ENCODE measurements at regions not wholly inside any gene's neighbourhood (a gene's known extent, or its start where the extent isn't known, plus 50 kb on each side); places are given as distances from the start of the nearest gene placed in this dataset.

DNA sequence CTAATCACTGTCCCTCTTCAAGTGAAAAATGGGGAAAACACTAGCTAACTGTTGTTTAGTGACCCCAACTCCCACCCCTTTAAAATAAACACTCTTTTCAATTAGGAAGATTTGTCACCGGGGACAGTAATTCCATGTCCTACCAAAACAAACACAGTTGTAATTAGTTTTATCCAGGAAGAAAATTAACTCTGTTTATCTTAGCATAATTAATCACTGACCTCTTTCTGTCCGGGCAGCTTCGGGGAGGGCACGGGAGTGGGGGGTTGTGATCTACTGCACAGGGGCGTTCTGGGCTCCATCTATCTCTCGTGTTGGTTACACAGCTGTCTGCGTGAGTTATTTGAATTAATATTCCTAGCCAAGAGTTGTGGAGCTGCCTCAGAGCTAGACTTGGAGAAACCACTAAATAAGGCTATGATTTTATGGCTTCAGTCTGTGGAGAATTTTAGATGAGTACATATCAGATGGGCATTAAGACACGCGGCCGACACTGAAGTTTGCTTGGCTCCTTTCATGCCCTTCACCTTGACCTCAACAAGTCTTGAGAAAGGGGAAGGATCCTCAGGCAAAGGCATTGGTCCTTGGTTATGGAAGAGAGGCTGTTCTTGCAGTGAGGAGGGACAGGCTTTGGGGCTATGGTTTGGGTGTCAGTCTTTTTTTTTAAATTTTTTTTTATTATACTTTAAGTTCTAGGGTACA lies 102.0 kb upstream of the TRABD2B start:
- Mint-ChIP-seq H3K27ac (no peak overlapping the region), H3K4me3 (no peak overlapping the region), H3K4me1 (no peaks in the 10 kb centered on the region), H3K9me3 (peaks cover 6% of the 10 kb centered on the region; the same call in 1 of the 2 replicates), H3K27me3 (ENCODE audit: low read depth) (peaks cover 35% of the 10 kb centered on the region), H3K36me3 (no peaks in the 10 kb centered on the region)
- DNase-seq (ENCODE audit: low spot score) = no peak
- TF ChIP-seq, protein P1, sequence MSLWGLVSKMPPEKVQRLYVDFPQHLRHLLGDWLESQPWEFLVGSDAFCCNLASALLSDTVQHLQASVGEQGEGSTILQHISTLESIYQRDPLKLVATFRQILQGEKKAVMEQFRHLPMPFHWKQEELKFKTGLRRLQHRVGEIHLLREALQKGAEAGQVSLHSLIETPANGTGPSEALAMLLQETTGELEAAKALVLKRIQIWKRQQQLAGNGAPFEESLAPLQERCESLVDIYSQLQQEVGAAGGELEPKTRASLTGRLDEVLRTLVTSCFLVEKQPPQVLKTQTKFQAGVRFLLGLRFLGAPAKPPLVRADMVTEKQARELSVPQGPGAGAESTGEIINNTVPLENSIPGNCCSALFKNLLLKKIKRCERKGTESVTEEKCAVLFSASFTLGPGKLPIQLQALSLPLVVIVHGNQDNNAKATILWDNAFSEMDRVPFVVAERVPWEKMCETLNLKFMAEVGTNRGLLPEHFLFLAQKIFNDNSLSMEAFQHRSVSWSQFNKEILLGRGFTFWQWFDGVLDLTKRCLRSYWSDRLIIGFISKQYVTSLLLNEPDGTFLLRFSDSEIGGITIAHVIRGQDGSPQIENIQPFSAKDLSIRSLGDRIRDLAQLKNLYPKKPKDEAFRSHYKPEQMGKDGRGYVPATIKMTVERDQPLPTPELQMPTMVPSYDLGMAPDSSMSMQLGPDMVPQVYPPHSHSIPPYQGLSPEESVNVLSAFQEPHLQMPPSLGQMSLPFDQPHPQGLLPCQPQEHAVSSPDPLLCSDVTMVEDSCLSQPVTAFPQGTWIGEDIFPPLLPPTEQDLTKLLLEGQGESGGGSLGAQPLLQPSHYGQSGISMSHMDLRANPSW (CRISPR knock-in tag; conservative IDR thresholded peaks at IDR 0.05; ENCODE audit: low read depth) = no peak
- TF ChIP-seq, protein P2, sequence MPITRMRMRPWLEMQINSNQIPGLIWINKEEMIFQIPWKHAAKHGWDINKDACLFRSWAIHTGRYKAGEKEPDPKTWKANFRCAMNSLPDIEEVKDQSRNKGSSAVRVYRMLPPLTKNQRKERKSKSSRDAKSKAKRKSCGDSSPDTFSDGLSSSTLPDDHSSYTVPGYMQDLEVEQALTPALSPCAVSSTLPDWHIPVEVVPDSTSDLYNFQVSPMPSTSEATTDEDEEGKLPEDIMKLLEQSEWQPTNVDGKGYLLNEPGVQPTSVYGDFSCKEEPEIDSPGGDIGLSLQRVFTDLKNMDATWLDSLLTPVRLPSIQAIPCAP (CRISPR knock-in tag; IDR thresholded peaks at IDR 0.05) = no peak
- TF ChIP-seq, protein P3, sequence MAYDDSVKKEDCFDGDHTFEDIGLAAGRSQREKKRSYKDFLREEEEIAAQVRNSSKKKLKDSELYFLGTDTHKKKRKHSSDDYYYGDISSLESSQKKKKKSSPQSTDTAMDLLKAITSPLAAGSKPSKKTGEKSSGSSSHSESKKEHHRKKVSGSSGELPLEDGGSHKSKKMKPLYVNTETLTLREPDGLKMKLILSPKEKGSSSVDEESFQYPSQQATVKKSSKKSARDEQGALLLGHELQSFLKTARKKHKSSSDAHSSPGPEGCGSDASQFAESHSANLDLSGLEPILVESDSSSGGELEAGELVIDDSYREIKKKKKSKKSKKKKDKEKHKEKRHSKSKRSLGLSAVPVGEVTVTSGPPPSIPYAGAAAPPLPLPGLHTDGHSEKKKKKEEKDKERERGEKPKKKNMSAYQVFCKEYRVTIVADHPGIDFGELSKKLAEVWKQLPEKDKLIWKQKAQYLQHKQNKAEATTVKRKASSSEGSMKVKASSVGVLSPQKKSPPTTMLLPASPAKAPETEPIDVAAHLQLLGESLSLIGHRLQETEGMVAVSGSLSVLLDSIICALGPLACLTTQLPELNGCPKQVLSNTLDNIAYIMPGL (CRISPR knock-in tag; IDR thresholded peaks at IDR 0.05) = no peak
- TF ChIP-seq, protein P4, sequence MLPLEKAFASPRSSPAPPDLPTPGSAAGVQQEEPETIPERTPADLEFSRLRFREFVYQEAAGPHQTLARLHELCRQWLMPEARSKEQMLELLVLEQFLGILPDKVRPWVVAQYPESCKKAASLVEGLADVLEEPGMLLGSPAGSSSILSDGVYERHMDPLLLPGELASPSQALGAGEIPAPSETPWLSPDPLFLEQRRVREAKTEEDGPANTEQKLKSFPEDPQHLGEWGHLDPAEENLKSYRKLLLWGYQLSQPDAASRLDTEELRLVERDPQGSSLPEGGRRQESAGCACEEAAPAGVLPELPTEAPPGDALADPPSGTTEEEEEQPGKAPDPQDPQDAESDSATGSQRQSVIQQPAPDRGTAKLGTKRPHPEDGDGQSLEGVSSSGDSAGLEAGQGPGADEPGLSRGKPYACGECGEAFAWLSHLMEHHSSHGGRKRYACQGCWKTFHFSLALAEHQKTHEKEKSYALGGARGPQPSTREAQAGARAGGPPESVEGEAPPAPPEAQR (CRISPR knock-in tag; IDR thresholded peaks at IDR 0.05) = no peak
- TF ChIP-seq NR2C2 (CRISPR knock-in tag; IDR thresholded peaks at IDR 0.05) (no peak), NR3C1 (CRISPR knock-in tag; conservative IDR thresholded peaks at IDR 0.05; ENCODE audit: low read depth) (no peak), KAT7 (CRISPR knock-in tag; IDR thresholded peaks at IDR 0.05; ENCODE audit: borderline replicate concordance) (no peak), RORB (CRISPR knock-in tag; IDR thresholded peaks at IDR 0.05) (no peak)
- TF ChIP-seq, protein P5, sequence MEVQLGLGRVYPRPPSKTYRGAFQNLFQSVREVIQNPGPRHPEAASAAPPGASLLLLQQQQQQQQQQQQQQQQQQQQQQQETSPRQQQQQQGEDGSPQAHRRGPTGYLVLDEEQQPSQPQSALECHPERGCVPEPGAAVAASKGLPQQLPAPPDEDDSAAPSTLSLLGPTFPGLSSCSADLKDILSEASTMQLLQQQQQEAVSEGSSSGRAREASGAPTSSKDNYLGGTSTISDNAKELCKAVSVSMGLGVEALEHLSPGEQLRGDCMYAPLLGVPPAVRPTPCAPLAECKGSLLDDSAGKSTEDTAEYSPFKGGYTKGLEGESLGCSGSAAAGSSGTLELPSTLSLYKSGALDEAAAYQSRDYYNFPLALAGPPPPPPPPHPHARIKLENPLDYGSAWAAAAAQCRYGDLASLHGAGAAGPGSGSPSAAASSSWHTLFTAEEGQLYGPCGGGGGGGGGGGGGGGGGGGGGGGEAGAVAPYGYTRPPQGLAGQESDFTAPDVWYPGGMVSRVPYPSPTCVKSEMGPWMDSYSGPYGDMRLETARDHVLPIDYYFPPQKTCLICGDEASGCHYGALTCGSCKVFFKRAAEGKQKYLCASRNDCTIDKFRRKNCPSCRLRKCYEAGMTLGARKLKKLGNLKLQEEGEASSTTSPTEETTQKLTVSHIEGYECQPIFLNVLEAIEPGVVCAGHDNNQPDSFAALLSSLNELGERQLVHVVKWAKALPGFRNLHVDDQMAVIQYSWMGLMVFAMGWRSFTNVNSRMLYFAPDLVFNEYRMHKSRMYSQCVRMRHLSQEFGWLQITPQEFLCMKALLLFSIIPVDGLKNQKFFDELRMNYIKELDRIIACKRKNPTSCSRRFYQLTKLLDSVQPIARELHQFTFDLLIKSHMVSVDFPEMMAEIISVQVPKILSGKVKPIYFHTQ (CRISPR knock-in tag; IDR thresholded peaks at IDR 0.05) = no peak
- TF ChIP-seq, protein P6, sequence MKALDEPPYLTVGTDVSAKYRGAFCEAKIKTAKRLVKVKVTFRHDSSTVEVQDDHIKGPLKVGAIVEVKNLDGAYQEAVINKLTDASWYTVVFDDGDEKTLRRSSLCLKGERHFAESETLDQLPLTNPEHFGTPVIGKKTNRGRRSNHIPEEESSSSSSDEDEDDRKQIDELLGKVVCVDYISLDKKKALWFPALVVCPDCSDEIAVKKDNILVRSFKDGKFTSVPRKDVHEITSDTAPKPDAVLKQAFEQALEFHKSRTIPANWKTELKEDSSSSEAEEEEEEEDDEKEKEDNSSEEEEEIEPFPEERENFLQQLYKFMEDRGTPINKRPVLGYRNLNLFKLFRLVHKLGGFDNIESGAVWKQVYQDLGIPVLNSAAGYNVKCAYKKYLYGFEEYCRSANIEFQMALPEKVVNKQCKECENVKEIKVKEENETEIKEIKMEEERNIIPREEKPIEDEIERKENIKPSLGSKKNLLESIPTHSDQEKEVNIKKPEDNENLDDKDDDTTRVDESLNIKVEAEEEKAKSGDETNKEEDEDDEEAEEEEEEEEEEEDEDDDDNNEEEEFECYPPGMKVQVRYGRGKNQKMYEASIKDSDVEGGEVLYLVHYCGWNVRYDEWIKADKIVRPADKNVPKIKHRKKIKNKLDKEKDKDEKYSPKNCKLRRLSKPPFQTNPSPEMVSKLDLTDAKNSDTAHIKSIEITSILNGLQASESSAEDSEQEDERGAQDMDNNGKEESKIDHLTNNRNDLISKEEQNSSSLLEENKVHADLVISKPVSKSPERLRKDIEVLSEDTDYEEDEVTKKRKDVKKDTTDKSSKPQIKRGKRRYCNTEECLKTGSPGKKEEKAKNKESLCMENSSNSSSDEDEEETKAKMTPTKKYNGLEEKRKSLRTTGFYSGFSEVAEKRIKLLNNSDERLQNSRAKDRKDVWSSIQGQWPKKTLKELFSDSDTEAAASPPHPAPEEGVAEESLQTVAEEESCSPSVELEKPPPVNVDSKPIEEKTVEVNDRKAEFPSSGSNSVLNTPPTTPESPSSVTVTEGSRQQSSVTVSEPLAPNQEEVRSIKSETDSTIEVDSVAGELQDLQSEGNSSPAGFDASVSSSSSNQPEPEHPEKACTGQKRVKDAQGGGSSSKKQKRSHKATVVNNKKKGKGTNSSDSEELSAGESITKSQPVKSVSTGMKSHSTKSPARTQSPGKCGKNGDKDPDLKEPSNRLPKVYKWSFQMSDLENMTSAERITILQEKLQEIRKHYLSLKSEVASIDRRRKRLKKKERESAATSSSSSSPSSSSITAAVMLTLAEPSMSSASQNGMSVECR (CRISPR knock-in tag; IDR thresholded peaks at IDR 0.05; ENCODE audit: borderline replicate concordance) = no peak
- ChIA-PET POLR2A (no interaction called here), CTCF (interaction anchor here (0.7 to 1.3 kb wide), 2 partner anchors 10 to 114 kb away, joined by 3 read pairs; no protein-coding TSS in a partner anchor)
- ATAC-seq = no peak
